ENCODE measurements at regions not wholly inside any gene's neighbourhood (a gene's known extent, or its start where the extent isn't known, plus 50 kb on each side); places are given as distances from the start of the nearest gene placed in this dataset.
"Not testable (repeated sequence)": the region's sequence is repeated elsewhere in the genome, so short reads cannot be mapped to it uniquely, and the experiment has no call there.

DNA sequence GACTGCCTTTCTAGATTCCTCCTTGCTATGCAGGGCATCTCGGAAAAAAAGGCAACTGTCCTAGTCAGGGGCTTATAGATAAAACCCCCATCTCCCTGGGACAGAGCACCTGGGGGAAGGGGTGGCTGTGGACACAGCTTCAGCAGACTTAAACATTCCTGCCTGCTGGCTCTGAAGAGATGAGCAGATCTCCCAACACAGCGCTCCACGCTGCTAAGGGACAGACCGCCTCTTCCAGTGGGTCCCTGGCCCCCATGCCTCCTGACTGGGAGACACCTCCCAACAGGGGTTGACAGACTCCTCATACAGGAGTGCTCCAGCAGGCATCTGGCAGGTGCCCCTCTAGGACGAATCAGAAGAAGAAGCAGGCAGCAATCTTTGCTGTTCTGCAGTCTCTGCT lies 87.9 kb upstream of the GOLGA6L6 start:
- ATAC-seq; DNase-seq (ENCODE audit: low spot score); intact Hi-C loops (cut with DNase I): not testable (repeated sequence)

DNA sequence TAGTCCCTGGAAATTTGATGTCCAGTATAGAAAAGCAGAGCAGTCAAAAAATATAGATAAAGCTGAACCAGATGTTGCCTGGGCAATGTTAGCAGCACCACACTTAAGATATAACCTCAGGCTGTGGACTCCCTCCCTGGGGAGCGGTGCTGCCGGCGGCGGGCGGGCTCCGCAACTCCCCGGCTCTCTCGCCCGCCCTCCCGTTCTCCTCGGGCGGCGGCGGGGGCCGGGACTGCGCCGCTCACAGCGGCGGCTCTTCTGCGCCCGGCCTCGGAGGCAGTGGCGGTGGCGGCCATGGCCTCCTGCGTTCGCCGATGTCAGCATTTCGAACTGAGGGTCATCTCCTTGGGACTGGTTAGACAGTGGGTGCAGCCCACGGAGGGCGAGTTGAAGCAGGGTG lies 86.9 kb upstream of the GOLGA6L6 start:
- ATAC-seq; DNase-seq (ENCODE audit: low spot score); intact Hi-C loops (cut with DNase I): not testable (repeated sequence)

GRCh38 chr15:20625469-20625868 lies 83.9 kb upstream of the GOLGA6L6 start:
- ATAC-seq; DNase-seq (ENCODE audit: low spot score); intact Hi-C loops (cut with DNase I): not testable (repeated sequence)

DNA sequence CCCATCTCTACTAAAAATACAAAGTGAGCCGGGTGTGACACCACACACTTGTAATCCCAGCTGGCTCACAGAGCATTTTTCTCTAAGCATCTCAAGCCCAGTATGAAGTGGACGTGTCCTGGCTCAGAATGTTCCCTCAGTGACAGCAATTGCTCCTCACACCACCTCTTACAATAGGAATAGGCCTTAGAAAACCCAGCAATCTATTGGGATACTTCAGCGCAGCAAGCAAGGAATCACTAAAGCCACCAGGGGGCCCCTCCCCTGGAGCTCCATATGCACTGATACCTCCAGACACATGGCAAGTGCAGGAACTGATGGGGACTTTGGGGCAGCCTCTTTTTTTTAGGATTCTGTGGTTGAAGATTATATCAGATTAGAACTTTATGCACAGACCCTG lies 82.5 kb upstream of the GOLGA6L6 start:
- intact Hi-C loops (cut with DNase I); ATAC-seq; DNase-seq (ENCODE audit: low spot score): not testable (repeated sequence)

DNA sequence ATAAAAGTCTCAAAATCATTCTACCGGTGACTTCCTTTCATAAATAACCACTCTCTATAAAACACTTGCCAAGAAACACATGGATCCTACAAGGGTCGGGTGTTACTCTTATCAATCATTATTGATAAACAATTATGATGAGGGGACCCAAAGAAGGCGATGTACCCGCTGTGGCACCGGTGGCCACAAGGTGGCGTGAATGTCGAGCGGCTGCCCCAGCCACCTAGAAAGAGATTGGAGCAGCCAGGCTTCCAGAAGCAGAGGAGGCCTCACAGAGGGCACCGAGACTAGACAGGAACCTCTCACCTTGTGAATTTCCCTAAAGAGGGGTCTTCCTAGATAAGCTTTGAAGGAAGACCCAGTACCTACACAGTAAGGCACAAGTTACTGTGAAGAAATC lies 80.5 kb upstream of the GOLGA6L6 start:
- DNase-seq (ENCODE audit: low spot score); ATAC-seq; intact Hi-C loops (cut with DNase I): not testable (repeated sequence)

- intact Hi-C loops (cut with DNase I); DNase-seq (ENCODE audit: low spot score); ATAC-seq: not testable (repeated sequence)
Observed at GRCh38 chr15:20614549-20614948, 72.9 kb upstream of the GOLGA6L6 start.

GRCh38 chr15:20612796-20613195 lies 71.2 kb upstream of the GOLGA6L6 start:
- DNase-seq (ENCODE audit: low spot score); ATAC-seq; intact Hi-C loops (cut with DNase I): not testable (repeated sequence)

DNA sequence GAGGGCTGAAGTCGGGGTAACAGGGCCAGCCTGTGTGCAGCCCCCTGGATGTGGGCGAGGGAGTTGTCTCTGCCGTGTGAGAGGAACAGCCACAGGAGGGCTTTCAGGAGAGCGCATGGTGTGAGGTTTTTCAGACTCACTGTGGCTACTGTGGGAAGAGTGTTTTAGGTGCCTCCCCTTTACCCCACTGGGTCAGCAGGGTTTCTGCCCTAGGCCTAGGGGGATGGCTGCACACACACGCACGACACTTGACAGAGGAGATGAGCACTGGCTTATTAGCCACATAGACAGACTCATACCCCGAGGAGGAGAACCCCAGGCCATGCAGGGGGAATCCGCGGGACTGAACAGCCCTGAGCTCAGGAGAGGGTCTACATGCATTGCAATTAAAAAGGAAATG lies 70.8 kb upstream of the GOLGA6L6 start:
- intact Hi-C loops (cut with DNase I); ATAC-seq; DNase-seq (ENCODE audit: low spot score): not testable (repeated sequence)

GRCh38 chr15:20611667-20612290 lies 70.2 kb upstream of the GOLGA6L6 start:
- ATAC-seq; DNase-seq (ENCODE audit: low spot score): not testable (repeated sequence)

DNA sequence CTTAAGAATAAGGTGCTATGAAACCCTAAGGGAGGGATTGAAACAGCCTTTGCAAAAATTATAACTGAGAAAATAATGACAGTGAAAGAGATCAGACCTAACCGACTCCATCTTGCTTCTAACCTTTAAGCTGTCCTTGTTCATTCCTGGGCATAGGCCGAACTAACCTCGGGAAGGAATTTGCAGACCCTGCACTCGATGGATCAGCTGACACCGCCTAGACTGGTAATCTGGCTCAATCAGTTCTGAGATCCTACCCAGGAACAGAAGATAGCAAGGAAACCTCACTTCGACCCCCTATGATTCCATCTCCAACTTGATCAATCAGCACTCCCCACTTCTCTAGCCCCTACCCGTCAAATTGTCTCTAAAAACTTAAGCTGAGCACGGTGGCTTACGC lies 66.6 kb upstream of the GOLGA6L6 start:
- intact Hi-C loops (cut with DNase I); DNase-seq (ENCODE audit: low spot score); ATAC-seq: not testable (repeated sequence)

More at GRCh38 chr15:20611667-20612290, 70.2 kb upstream of the GOLGA6L6 start:
- intact Hi-C loops (cut with DNase I): not testable (repeated sequence)

GRCh38 chr15:20597245-20597644 lies 55.6 kb upstream of the GOLGA6L6 start:
- intact Hi-C loops (cut with DNase I); DNase-seq (ENCODE audit: low spot score); ATAC-seq: not testable (repeated sequence)

DNA sequence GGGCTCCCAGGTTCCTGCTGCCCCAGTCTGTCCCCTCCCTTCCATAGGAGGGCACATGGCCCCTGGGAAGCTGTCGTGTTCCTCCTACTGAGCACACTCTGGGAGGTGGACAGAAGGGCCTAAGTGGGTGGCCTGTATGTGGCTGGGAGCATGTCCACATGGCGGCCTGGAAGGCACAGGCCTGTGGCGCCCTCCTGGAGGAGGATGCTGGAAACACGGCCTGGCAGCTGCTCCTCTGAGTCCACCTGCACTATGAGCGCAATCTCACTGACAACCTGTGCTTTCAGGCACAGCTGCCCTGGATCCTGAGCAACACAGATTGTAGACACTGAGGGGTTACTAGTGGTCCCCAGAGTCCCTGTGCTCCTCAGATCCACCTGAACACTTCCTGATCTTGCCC lies 52.6 kb upstream of the GOLGA6L6 start:
- intact Hi-C loops (cut with DNase I); DNase-seq (ENCODE audit: low spot score): not testable (repeated sequence)

GRCh38 chr15:20591936-20592335 lies 50.3 kb upstream of the GOLGA6L6 start:
- DNase-seq (ENCODE audit: low spot score); intact Hi-C loops (cut with DNase I); ATAC-seq: not testable (repeated sequence)

More for the DNA sequence above, 52.6 kb upstream of the GOLGA6L6 start:
- ATAC-seq: not testable (repeated sequence)

Measured in sciatic nerve (tissue), 2 donors.